BLaER1 (cell line): ENCODE measurements at regions not wholly inside any gene's neighbourhood (a gene's known extent, or its start where the extent isn't known, plus 50 kb on each side); places are given as distances from the start of the nearest gene placed in this dataset.

Experiments used
- H3K27ac ChIP-seq: shearing (Covaris generic); formaldehyde crosslinking; 2 replicates; pipeline ENCODE4 v1.8.1; 2022
- H3K27me3 ChIP-seq: shearing (Covaris generic); formaldehyde crosslinking; 2 replicates; pipeline ENCODE4 v1.8.1; 2022
- H3K36me3 ChIP-seq: shearing (Covaris generic); formaldehyde crosslinking; 2 replicates; pipeline ENCODE4 v1.8.1; 2022
- H3K4me1 ChIP-seq: shearing (Covaris generic); formaldehyde crosslinking; 2 replicates; pipeline ENCODE4 v1.8.1; 2022
- H3K4me2 ChIP-seq: shearing (Covaris generic); formaldehyde crosslinking; 2 replicates; pipeline ENCODE4 v1.8.1; 2022
- H3K4me3 ChIP-seq: shearing (Covaris generic); formaldehyde crosslinking; 2 replicates; pipeline ENCODE4 v1.8.1; 2022
- H3K9ac ChIP-seq: shearing (Covaris generic); formaldehyde crosslinking; 2 replicates; pipeline ENCODE4 v1.8.1; 2022
- H3K9me3 ChIP-seq: shearing (Covaris generic); formaldehyde crosslinking; 2 replicates; pipeline ENCODE4 v1.8.1; 2022
- H4K20me1 ChIP-seq: shearing (Covaris generic); formaldehyde crosslinking; 2 replicates; pipeline ENCODE4 v1.8.1; 2022
- Cebpa-rat ChIP-seq: shearing (Covaris generic); IDR thresholded peaks from 2 replicates; pipeline ENCODE4 v1.8.1; 2022

DNA sequence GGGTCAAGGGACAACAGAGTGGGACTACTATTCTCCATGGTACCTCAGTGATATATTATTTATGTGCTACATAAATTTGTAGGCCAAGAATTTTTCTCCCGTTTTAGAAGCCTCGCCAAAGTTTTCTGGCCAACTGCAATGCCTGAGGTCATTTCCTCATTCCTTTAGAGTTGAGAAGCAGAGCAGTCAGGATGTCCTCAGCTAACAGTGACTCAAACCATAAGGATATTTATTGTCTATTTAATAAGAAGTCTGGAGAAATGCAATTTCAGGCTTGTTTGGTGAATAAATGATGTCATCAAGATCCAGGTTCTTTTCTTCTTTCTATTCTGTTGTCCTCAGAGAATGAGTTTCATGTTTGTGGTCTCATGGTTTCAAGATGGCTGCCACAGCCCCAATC lies 91.0 kb downstream of the ADCYAP1 start:
- Histone ChIP-seq H3K4me2 (no peak overlapping the region), H3K36me3 (no peaks in the 10 kb centered on the region), H3K9ac (no peak overlapping the region), H3K9me3 (peaks cover 28% of the 10 kb centered on the region), H4K20me1 (no peaks in the 10 kb centered on the region), H3K27me3 (no peaks in the 10 kb centered on the region), H3K4me1 (no peaks in the 10 kb centered on the region), H3K4me3 (no peak overlapping the region), H3K27ac (no peak overlapping the region)
- TF ChIP-seq Cebpa-rat, result no peak

DNA sequence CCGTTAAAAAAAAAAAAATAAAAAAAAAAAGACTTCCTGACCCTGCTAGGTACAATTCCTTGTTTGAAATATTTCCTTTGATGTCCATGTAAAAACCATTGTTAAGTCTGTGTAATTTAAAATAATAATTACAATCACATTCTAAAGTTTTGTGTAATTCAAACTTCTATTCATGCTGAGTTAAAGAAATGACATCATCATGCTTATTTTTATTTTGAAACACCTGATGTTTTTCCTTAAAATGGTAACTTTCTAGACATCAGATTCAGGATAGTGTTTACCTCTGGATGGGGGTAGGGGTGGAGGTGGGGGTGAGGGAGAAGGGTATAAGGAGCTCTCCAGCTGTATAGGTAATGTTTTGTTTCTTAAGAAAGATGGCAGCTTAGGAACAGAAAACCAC lies 92.8 kb downstream of the ADCYAP1 start:
- Histone ChIP-seq H4K20me1 (no peaks in the 10 kb centered on the region), H3K27ac (no peak overlapping the region), H3K36me3 (no peaks in the 10 kb centered on the region), H3K4me3 (no peak overlapping the region), H3K9ac (no peak overlapping the region), H3K9me3 (peaks cover 24% of the 10 kb centered on the region), H3K4me1 (no peaks in the 10 kb centered on the region), H3K4me2 (no peak overlapping the region), H3K27me3 (no peaks in the 10 kb centered on the region)
- TF ChIP-seq Cebpa-rat, result no peak

DNA sequence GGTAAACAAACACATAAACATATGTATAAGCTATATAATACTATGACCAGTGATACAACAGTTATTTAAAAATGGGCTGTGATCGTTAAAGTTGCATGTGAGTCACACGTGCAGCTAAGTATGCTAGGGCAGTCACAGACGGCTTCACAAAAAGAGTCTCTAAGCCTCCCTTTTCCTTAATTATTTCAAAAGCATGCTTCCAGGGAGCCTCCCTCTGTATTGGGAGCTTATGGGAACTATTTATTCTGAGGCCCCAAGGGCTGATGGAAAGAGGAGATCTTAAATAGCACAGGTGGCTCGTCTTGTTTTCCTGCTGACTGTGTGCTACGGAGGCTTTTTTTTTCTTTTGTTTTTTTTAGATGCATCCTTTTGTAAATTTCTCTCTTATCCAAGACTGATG lies 94.3 kb downstream of the ADCYAP1 start:
- no peaks in the 10 kb centered on the region for H3K27me3 ChIP-seq
- H3K27ac ChIP-seq, result no peak overlapping the region
- H4K20me1 ChIP-seq, result no peaks in the 10 kb centered on the region
- no peak overlapping the region for H3K9ac ChIP-seq
- no peak overlapping the region for H3K4me3 ChIP-seq
- H3K36me3 ChIP-seq, result no peaks in the 10 kb centered on the region
- no peak overlapping the region for H3K4me2 ChIP-seq
- H3K9me3 ChIP-seq, result peaks cover 10% of the 10 kb centered on the region
- no peak for TF ChIP-seq Cebpa-rat
- H3K4me1 ChIP-seq, result no peaks in the 10 kb centered on the region

DNA sequence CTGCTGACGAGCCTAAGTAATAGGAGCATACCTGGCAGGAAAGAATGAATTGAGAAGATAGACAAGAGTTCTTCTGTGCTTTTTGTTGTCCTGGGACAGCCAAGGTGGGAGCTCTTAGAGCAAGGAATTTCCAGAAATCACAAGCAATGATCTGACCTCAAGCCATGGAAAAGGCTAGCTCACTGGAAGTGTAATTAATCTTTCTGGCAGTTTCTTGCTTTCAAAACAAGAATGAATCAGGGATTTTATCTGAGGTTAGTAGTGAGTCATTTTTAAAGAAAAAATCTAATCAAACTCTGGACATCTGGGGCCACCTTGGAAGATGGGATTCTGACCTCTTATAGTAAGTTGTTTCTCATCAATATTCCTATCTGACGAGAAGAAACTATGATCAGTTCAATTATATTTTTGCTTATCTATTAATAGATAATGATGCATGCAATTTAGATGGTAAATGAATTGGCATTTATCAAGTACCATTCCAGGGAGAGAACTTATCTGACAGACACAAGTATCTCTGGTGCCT lies 98.0 kb downstream of the ADCYAP1 start:
- Histone ChIP-seq H3K27ac (no peak overlapping the region), H3K36me3 (no peaks in the 10 kb centered on the region), H3K4me2 (no peak overlapping the region), H4K20me1 (no peaks in the 10 kb centered on the region), H3K4me1 (no peaks in the 10 kb centered on the region), H3K9me3 (no peaks in the 10 kb centered on the region), H3K27me3 (no peaks in the 10 kb centered on the region), H3K9ac (no peak overlapping the region), H3K4me3 (no peak overlapping the region)
- no peak for TF ChIP-seq Cebpa-rat

DNA sequence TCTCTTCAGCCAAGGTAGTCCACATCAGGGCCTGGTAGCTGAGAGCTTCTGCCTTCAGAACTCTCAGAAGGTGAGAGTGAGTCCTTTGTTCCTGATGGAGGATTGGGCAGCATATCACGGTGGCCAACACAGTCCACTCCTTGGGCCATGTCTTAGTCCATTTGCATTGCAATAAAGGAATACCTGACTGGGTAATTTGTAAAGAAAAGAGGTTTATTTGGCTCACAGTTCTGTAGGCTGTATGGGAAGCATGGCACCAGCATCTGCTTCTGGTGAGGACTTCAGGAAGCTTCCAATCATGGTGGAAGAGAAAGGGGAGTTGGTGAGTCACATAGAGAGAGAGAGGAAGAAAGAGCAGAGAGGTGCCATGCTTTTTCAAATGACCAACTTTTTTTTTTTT lies 98.8 kb downstream of the ADCYAP1 start:
- Histone ChIP-seq H3K4me2 (no peak overlapping the region), H3K27me3 (no peaks in the 10 kb centered on the region), H3K27ac (no peak overlapping the region), H3K9me3 (no peaks in the 10 kb centered on the region), H3K36me3 (no peaks in the 10 kb centered on the region), H4K20me1 (no peaks in the 10 kb centered on the region), H3K4me3 (no peak overlapping the region), H3K9ac (no peak overlapping the region), H3K4me1 (no peaks in the 10 kb centered on the region)
- TF ChIP-seq Cebpa-rat, result no peak

DNA sequence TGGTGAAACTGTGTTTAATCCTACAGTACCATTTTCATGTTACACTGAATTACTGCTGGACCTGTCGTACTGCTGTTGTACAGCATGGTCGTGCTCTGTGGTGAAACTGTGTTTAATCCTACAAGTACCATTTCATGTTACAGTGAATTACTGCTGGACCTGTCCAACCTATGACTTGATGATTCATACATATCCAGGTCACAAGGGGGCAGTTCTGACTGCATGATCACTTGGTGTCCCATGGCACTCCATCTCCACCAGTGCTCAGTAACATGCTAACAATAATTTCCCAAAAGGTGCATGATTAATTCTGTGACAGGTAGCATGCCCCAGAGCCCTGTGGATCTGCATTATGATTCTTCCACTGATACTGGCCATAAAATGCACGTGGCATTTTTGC lies 101.6 kb downstream of the ADCYAP1 start:
- no peak for TF ChIP-seq Cebpa-rat
- Histone ChIP-seq H3K36me3 (no peaks in the 10 kb centered on the region), H3K4me1 (no peaks in the 10 kb centered on the region), H3K4me2 (no peak overlapping the region), H3K27ac (no peak overlapping the region), H3K9me3 (no peaks in the 10 kb centered on the region), H3K27me3 (no peaks in the 10 kb centered on the region), H3K9ac (no peak overlapping the region), H3K4me3 (no peak overlapping the region), H4K20me1 (no peaks in the 10 kb centered on the region)

DNA sequence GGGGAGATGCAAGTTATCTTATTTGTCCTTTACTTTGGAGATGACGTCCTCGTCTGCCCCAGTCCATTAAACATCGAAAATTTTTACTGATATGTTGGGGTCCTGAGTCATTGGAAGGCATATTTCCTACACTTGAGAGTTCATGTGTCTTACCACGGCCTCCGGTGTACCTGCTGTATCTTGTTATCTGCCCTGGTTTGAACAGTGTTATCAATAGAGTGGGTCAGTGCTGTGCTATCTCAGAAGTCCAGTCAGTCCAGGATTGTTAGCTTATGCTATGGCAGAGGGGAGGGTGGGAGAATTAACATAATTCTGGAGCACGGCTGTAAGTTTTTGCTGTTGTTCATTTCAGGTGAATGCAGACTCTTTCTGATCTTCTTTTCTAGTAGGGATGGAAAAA lies 102.3 kb downstream of the ADCYAP1 start:
- Histone ChIP-seq H3K27me3 (no peaks in the 10 kb centered on the region), H3K36me3 (no peaks in the 10 kb centered on the region), H4K20me1 (no peaks in the 10 kb centered on the region), H3K27ac (no peak overlapping the region), H3K9me3 (no peaks in the 10 kb centered on the region), H3K9ac (no peak overlapping the region), H3K4me2 (no peak overlapping the region), H3K4me3 (no peak overlapping the region), H3K4me1 (no peaks in the 10 kb centered on the region)
- no peak for TF ChIP-seq Cebpa-rat

DNA sequence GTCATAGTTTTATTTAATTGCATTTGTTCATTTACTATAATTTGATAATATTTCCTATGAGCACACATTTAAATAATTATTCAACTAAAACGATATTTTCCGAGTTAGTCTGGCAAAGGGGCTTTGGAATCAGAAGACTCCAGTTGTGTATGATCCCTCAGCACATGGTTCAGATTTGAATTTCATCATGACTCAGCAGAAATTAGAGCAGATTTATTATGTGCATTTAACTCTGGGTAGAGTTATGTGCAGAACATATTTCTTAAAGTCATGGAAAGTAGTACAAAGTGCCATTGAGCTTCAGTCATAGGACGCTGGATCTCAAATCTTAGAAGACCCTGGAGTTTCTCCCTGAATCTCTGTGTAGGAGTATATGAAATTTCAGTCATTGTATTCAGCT lies 106.7 kb downstream of the ADCYAP1 start:
- Histone ChIP-seq H3K27me3 (no peaks in the 10 kb centered on the region), H3K9ac (no peak overlapping the region), H3K9me3 (no peaks in the 10 kb centered on the region), H3K36me3 (no peaks in the 10 kb centered on the region), H3K4me3 (no peak overlapping the region), H4K20me1 (no peaks in the 10 kb centered on the region), H3K27ac (no peak overlapping the region), H3K4me2 (no peak overlapping the region), H3K4me1 (peaks cover 22% of the 10 kb centered on the region)
- no peak for TF ChIP-seq Cebpa-rat

DNA sequence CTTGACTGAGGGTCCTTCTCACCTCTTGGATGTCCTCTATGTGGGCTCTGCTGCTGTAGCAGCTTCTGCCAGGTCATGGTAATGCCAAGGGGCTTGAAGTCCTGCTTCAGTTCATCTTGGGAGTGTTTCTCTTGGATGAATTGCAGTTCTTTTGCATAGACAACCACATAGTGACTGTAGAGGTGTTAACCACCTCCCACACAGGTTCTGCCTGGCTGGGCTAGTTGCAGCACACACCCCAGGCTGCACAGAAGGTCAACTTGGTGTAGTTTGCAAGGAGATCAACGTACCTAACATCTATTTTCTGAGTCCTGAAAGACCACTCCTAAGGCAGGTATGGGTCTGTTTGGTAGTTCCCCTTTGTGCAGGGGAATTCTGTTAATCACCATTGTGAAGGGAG lies 108.1 kb downstream of the ADCYAP1 start:
- no peaks in the 10 kb centered on the region for H4K20me1 ChIP-seq
- H3K9me3 ChIP-seq, result no peaks in the 10 kb centered on the region
- no peak overlapping the region for H3K4me3 ChIP-seq
- H3K27ac ChIP-seq, result no peak overlapping the region
- H3K4me2 ChIP-seq, result no peak overlapping the region
- H3K4me1 ChIP-seq, result peaks cover 22% of the 10 kb centered on the region
- H3K36me3 ChIP-seq, result no peaks in the 10 kb centered on the region
- no peak for TF ChIP-seq Cebpa-rat
- no peak overlapping the region for H3K9ac ChIP-seq
- no peaks in the 10 kb centered on the region for H3K27me3 ChIP-seq

DNA sequence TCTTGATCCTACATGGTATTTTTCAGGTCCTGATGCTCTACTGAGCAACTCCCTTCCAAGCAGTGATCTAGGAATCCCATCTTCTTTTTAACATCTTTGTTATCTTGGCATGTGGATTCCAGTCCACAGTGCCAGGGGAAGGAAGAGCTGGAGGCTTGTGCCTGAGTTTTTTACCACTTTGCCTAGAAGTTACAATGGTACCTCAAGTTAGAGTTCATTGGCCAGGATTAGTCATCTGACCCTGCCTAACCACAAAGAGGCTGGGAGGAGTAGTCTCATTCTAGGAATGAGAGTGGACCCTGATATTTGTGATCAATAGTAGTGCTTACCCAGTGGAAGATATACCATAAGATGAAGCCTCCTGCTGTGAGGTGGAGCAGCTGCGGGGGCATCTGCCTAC lies 109.3 kb downstream of the ADCYAP1 start:
- peak overlapping the region; percentile 69 for H3K4me2 ChIP-seq
- TF ChIP-seq Cebpa-rat, result no peak

DNA sequence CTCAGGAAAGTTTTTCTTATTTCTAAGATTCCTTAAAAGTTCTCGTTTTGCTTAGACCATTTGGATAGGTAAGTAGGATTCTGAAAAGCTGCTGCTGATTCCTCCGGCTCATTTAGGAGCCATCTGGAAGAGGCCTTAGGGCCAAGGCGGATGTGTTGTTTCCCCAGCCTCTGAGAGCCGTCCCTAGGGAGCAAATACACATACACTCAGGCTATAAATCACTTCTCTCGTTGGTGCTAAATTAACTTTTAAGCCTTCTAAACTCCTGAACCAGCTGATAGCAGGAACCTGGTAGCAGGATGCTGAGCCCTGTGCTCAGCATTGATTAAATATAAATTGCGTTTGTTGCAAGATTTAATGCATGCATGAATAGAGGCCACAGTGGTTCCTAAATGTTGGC lies 109.8 kb downstream of the ADCYAP1 start:
- Histone ChIP-seq H3K9ac (peak overlapping the region; percentile 9; the same call in 1 of the 2 replicates), H3K27me3 (no peaks in the 10 kb centered on the region), H3K36me3 (no peaks in the 10 kb centered on the region), H3K4me3 (no peak overlapping the region), H4K20me1 (no peaks in the 10 kb centered on the region), H3K9me3 (no peaks in the 10 kb centered on the region), H3K4me2 (peak overlapping the region; percentile 69), H3K4me1 (peaks cover 22% of the 10 kb centered on the region), H3K27ac (no peak overlapping the region)
- TF ChIP-seq Cebpa-rat, result no peak

More for the DNA sequence above, 109.3 kb downstream of the ADCYAP1 start:
- H4K20me1 ChIP-seq, result no peaks in the 10 kb centered on the region
- no peak overlapping the region for H3K4me3 ChIP-seq
- H3K9ac ChIP-seq, result peak overlapping the region; percentile 9; the same call in 1 of the 2 replicates
- no peaks in the 10 kb centered on the region for H3K36me3 ChIP-seq
- no peaks in the 10 kb centered on the region for H3K27me3 ChIP-seq
- peaks cover 22% of the 10 kb centered on the region for H3K4me1 ChIP-seq
- no peaks in the 10 kb centered on the region for H3K9me3 ChIP-seq
- no peak overlapping the region for H3K27ac ChIP-seq
